Esophagus muscularis mucosa (tissue), 3 donors: ENCODE measurements at regions not wholly inside any gene's neighbourhood (a gene's known extent, or its start where the extent isn't known, plus 50 kb on each side); places are given as distances from the start of the nearest gene placed in this dataset.

Experiments used
- CTCF ChIP-seq, 3 experiments: fragments of 200-600 bp in 2 of 3; fragments of 450-650 bp in 1 of 3; sonication (generic) in 2 of 3; IDR thresholded peaks; one replicate each; pipeline ENCODE4 v1.5.1; 2017 to 2019; ENCODE audit warnings: antibody characterized with exemption in 3 of 3, mild to moderate bottlenecking in 2 of 3, moderate library complexity in 1 of 3
- POLR2A ChIP-seq: fragments of 450-650 bp; IDR thresholded peaks from one replicate; pipeline ENCODE4 v1.6.1; 2017; ENCODE audit warnings: antibody characterized with exemption, moderate library complexity, mild to moderate bottlenecking, low read depth
- POLR2AphosphoS5 ChIP-seq, 2 donors: sonication (generic); formaldehyde crosslinking; IDR thresholded peaks; one replicate each; pipeline ENCODE4 v1.6.1; 2017; ENCODE audit warnings: antibody characterized with exemption in 2 of 2

- no peak for TF ChIP-seq POLR2A
- no peak for TF ChIP-seq POLR2AphosphoS5 (IDR thresholded peaks at IDR 0.05)
- TF ChIP-seq CTCF (IDR thresholded peaks at IDR 0.05) = no peak
Observed at GRCh38 chr18:71831039-71831438, 713.1 kb downstream of the CBLN2 start.
